Midbrain (tissue), 1 donor: ENCODE measurements at regions not wholly inside any gene's neighbourhood (a gene's known extent, or its start where the extent isn't known, plus 50 kb on each side); places are given as distances from the start of the nearest gene placed in this dataset.
A peak's percentile ranks its signal among the peaks of the same experiment; 100 is the strongest.

Experiments used
- DNase-seq: peaks from one replicate; lab custom pipeline; 2025; lab: John Stamatoyannopoulos, UW

GRCh38 chr21:18959817-18960216 lies 556.2 kb upstream of the TMPRSS15 start:
- no peak for DNase-seq

GRCh38 chr21:18960306-18960705 lies 556.7 kb upstream of the TMPRSS15 start:
- DNase-seq: no peak

DNA sequence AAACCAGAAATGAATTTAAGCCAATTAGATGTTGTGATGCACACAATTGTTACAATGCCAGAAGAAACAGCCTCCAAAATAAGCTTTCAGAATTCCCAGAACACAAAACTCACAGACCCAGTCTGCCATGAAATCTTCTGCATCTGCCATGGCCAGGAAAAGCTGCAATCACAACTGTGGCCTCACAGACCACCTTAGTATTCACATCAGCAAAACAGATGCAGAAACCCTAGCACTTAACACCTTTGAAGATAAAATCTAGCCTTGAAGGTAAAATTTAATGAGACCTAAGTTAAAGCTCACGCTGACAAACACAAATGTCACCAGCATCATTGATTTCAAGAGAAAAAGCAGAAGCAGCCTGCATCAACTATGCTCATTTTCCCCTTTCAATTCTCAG lies 566.8 kb upstream of the TMPRSS15 start:
- DNase-seq: no peak

GRCh38 chr21:18970941-18971340 lies 567.4 kb upstream of the TMPRSS15 start:
- no peak for DNase-seq

DNA sequence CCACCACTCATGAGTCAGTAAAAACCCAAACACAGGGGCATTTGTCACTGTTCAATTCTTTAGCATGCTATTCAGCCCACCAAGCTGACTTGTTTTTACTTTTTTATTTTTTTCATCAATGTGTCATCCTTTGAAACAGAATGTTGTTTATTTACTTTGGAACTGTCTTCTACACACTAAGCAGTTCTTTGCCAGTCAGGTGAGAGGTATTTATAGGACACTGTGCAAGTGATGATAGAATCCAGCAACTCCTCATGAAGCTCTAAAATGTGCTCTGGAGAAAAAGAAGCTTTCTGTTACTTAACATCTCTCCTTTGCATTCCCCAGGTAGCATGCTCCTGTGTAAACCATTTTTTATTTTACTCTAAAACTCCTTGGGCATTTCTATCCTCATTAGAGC lies 582.0 kb upstream of the TMPRSS15 start:
- no peak for DNase-seq

- DNase-seq: peak; percentile 39
Observed at GRCh38 chr21:18986197-18986596, 582.6 kb upstream of the TMPRSS15 start.

DNA sequence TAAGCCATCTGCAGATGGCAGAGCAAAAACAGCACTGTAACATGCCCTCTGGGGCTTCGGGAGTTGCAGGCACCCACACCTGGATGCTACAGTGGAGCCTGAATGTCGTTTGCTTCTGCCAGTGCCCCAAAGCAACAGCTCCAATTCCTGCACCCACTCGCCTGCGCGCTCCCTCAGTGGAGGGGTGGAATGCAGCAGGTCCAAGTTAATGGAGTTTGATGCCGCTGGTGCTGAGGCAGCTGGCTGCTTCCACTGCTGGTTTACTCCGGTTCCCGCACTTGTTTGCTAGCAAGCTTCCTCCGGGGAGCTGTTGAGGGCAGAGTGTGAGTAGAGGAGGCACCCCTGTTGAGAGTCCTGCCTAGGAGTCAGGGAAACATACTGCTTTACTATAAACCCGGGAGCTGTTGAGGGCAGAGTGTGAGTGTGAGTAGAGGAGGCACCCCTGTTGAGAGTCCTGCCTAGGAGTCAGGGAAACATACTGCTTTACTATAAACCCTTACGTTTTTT lies 584.0 kb upstream of the TMPRSS15 start:
- no peak for DNase-seq

GRCh38 chr21:18989953-18990495 lies 586.4 kb upstream of the TMPRSS15 start:
- no peak for DNase-seq

GRCh38 chr21:18991846-18992245 lies 588.3 kb upstream of the TMPRSS15 start:
- DNase-seq: no peak

DNA sequence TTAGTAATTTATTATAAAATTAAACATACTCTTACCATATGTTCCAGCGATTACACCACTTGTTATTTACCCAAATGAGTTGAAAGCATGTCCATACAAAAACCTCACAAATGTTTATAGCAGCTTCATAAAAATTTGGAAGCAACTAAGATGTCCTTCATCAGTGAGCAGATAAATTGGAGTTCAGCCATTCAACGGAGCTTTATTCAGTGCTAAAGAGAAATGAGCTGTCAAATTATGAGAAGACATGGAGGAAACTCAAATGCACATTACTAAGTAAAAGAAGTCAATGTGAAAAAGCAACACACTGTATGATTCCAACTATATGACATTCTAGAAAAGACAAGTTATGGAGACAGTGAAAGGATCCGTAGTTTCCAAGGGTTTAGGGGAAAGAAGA lies 606.7 kb upstream of the TMPRSS15 start:
- DNase-seq: no peak

GRCh38 chr21:19010996-19011395 lies 607.4 kb upstream of the TMPRSS15 start:
- DNase-seq: no peak

- no peak for DNase-seq
Observed at GRCh38 chr21:19011451-19011850, 607.9 kb upstream of the TMPRSS15 start.

- DNase-seq: no peak
Observed at GRCh38 chr21:19013916-19014315, 610.3 kb upstream of the TMPRSS15 start.

GRCh38 chr21:19018529-19018928 lies 614.9 kb upstream of the TMPRSS15 start:
- DNase-seq: no peak

DNA sequence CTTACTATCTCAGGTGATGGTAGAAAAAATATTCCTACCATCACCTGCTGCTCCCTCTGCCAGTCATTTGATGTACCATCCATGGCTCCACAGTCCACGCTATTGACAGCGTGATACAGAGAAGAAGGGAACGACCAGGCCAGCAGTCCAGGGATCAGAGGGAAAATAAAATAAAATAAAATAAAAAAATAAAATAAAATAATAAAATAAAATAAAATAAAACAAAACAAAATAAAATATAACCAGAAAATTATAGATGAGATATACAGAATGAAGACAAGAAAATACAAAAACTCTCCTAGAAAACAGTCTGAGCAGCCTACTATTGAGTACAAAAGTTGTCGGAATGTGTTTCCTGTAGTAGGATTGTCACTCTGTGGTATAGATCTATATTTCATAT lies 619.4 kb upstream of the TMPRSS15 start:
- no peak for DNase-seq

- no peak for DNase-seq
Observed at GRCh38 chr21:19026911-19027310, 623.3 kb upstream of the TMPRSS15 start.

DNA sequence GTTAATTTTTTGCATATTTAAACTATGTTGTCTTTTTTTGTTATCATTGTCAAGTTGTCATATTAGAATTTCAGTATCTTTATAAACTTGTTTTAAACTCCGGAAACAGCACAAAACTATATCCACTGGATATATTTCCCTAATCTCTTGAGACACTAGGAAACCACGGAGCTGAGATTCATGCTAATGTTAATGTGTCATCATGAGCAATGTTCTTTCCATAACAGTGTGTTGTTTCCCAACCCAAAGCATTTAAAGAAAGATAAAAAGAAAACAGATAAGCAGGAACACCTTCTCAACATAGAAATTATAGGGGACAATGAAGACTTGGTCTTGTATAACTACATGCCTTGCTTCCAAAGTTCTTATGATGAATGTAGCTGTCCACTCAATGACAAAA lies 626.2 kb upstream of the TMPRSS15 start:
- no peak for DNase-seq

GRCh38 chr21:19031953-19032352 lies 628.4 kb upstream of the TMPRSS15 start:
- DNase-seq: no peak

- no peak for DNase-seq
Observed at GRCh38 chr21:19034041-19034440, 630.5 kb upstream of the TMPRSS15 start.

DNA sequence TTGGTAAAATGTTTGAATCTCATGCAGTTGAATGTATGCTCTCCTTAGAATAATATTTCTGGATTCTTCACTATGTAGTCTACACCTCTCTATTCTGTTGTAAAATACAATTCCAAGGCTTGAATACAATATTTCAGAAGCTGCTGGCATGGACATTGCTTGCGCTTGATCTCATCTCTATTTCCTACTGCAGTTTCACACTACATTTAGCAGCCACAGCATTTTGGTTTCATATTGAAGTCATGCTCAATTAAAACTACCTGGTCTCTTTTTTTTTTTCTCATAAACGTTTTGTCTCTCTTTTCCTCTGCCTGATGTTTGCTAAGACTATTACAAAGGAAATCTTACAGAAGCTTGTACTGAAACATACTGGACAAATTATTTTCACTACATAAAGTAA lies 631.0 kb upstream of the TMPRSS15 start:
- no peak for DNase-seq

DNA sequence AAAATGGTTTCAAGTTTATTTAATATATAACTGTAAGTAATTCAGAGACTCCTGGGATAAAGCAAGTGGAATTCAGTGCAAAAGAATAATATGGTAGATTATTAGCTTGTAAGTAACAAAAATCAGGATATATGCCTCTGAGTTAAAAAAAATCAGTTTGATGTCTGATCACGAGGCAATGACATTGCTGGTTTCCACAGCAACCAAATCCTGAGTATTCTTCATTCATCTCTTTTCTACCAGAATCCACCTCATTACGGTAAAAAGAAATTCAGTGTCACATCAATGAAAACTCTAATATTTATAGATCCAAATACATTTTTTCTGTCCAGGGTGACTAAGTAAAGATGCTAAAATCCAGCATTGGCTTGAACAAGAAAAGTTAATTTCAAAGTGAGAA lies 642.3 kb upstream of the TMPRSS15 start:
- no peak for DNase-seq

DNA sequence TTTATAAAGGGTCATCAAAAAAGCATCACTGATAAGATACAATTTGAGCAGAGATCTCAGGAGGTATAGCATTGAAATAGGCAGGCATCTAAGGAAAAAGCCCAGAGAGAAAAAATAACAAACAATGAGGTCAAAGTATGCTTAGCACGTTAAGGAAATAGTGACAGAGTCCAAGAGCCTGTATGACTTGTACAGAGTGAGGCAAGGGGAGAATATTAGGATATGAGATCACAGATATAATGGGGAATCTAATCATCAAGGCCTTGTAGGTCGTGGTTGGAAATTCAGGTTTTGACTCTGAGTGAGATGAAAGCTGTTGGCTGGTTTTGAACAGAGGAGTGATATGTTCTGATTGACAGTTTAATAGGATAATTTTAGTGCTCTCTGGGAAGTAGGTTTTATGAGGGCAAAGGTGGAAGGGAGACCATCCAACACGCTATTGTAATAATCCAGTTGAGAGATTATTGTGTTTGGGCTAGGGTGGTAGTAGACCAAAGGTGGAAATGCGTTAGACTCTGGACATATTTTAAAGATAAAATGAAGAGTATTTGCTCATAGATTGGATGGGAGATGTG lies 644.6 kb upstream of the TMPRSS15 start:
- no peak for DNase-seq

DNA sequence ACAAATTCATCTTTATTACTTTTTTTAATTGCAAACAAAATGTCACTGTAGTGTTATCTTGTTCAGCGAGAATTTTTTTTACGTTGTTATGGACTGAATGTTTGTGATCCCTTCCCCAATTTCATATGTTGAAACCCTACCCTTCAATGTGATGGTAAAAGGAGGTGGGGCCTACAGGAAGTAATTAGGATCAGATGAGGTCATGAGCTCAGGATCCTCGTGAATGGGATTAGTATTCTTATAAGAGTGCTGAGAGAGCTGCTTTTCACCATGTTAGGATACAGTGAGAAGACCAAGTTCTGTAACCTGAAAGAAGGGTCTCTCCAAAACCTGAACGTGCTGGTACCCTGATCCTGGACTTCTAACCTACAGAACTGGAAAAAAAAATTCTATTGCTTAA lies 646.0 kb upstream of the TMPRSS15 start:
- DNase-seq: no peak

DNA sequence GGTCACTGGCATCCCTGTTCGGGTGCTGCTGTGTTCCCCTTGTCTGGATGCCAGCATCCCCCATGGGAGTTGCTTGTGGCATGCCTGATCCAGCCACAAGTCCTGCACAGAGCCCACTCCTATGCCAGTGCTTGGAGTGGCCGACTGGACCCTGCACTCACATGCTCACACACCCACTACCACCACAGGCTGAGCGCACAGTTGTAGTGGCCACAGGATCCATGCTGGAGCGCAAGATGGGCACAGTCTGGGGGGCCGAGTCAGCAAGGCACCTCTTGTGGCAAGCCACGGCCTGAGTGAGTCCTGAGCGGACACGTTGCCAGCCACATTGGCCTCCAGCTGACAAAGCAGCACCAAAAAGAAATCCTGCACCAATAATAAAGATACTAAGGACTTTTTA lies 661.6 kb upstream of the TMPRSS15 start:
- no peak for DNase-seq
